Mucosa of descending colon (tissue), 3 donors: ENCODE measurements at regions not wholly inside any gene's neighbourhood (a gene's known extent, or its start where the extent isn't known, plus 50 kb on each side); places are given as distances from the start of the nearest gene placed in this dataset.

Source experiments
- ATAC-seq: fragments of 200-7000 bp; cut with Tn5 transposase; one replicate; pipeline ENCODE4 v1.9.1; 2020; ENCODE audit warnings: mild to moderate bottlenecking, moderate library complexity
- DNase-seq, 3 donors: peaks; one replicate each; pipeline ENCODE4 v3.0.0-alpha.2; 2020
- H3K36me3 ChIP-seq: fragments of 200-600 bp; one replicate; pipeline ENCODE4 v1.8.0; 2021; ENCODE audit warnings: low read depth, mild to moderate bottlenecking
- H3K4me1 ChIP-seq: fragments of 200-600 bp; one replicate; pipeline ENCODE4 v1.8.0; 2021; ENCODE audit warnings: low read depth, mild to moderate bottlenecking
- H3K4me3 ChIP-seq: fragments of 200-600 bp; one replicate; pipeline ENCODE4 v1.8.0; 2021; ENCODE audit warnings: mild to moderate bottlenecking
- H3K9me3 ChIP-seq: fragments of 200-600 bp; one replicate; pipeline ENCODE4 v1.8.0; 2021; ENCODE audit warnings: mild to moderate bottlenecking
- intact Hi-C, 2 donors: fragments of 100-400 bp; cut with DNase I in 1 of 2; cut with micrococcal nuclease in 1 of 2; formaldehyde crosslinking; loops; one replicate each; pipeline versions ENCODE4 v1.11.0 to v1.11.1; 2022; cut with DNase I, micrococcal nuclease
- TF ChIP-seq, protein P1 (sequence below): fragments of 200-600 bp; IDR thresholded peaks from one replicate; pipeline ENCODE4 v1.8.0; 2022; ENCODE audit warnings: antibody characterized with exemption, mild to moderate bottlenecking
- donor health status: DM: no; HTN: no; CAD: no; lungs with moderate emphysema.
- donor health status: DM: no; HTN: no; CAD: no.
- donor health status: DM: no; HTN: yes; CAD: no.

DNA sequence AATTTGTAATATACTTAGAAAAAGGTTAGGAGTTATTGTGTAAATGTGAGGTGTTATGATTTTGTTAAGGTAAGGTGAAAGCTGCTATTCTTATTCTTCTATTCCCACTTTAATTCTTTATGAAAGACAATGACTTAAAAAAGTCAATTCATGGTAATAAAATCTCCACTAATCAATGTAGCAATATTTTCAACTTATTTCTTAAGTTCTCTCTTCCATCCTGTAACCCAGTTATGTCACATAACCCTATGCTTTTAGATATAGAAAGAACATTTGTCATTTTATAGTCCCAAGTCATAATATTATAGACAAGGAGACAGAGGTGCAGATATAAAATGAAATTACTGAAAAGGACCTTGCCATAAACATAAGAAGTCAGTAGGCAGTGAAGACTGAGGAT, 157.9 kb upstream of the SLC7A11 start:
- no peaks in the 10 kb centered on the region for H3K36me3 ChIP-seq
- ATAC-seq (no peak), DNase-seq (no peak)
- no peaks in the 10 kb centered on the region for H3K9me3 ChIP-seq
- intact Hi-C loops: no loop called here
- H3K4me1 ChIP-seq: no peaks in the 10 kb centered on the region
- TF ChIP-seq, protein P1, sequence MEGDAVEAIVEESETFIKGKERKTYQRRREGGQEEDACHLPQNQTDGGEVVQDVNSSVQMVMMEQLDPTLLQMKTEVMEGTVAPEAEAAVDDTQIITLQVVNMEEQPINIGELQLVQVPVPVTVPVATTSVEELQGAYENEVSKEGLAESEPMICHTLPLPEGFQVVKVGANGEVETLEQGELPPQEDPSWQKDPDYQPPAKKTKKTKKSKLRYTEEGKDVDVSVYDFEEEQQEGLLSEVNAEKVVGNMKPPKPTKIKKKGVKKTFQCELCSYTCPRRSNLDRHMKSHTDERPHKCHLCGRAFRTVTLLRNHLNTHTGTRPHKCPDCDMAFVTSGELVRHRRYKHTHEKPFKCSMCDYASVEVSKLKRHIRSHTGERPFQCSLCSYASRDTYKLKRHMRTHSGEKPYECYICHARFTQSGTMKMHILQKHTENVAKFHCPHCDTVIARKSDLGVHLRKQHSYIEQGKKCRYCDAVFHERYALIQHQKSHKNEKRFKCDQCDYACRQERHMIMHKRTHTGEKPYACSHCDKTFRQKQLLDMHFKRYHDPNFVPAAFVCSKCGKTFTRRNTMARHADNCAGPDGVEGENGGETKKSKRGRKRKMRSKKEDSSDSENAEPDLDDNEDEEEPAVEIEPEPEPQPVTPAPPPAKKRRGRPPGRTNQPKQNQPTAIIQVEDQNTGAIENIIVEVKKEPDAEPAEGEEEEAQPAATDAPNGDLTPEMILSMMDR: no peak
- no peak overlapping the region for H3K4me3 ChIP-seq

DNA sequence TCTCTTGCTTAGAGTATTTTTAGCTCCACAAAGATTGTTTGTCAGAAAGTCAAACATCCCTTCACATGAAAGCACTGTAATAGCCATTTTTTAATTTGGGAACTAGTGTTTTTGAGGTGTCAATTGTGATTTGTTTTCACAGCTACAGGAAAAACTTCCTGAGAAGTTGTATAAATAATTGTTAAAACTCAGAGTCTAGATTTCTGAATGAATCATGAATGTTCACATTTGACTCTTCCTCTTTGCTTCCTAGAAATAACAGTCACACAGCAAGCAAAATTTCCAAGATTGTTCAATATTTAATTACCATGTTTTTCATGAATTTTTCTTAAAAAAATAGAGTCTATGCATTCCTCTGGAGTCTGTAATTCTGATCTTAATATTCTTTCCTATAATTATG, 156.9 kb upstream of the SLC7A11 start:
- intact Hi-C loops: no loop called here

DNA sequence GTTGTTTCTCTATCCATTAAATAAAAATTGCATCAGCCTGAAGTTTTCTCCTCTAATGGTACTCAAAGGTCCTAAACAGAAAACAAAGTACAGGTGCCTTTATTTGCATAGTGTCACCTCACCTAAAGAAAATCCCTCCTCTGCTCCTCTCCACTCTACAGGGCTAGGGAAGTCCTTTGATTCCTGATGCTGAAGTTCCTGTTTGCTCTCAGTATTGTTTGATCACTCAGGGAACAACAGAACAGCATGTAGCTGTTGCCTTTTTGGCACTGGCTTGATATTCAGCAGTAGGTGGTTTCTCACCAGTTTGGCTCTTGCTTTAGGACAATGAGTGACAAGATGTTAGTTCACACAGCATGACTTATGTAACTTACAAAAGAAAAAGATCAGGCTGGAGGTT, 156.2 kb upstream of the SLC7A11 start:
- intact Hi-C loops: no loop called here
- no peak for DNase-seq
- H3K9me3 ChIP-seq: no peaks in the 10 kb centered on the region
- H3K36me3 ChIP-seq: no peaks in the 10 kb centered on the region
- TF ChIP-seq, protein P1: no peak
- ATAC-seq: peak; percentile 47
- H3K4me1 ChIP-seq: no peaks in the 10 kb centered on the region
- no peak overlapping the region for H3K4me3 ChIP-seq

More for the DNA sequence above, 156.9 kb upstream of the SLC7A11 start:
- H3K9me3 ChIP-seq: no peaks in the 10 kb centered on the region
- no peak for ATAC-seq
- TF ChIP-seq, protein P1: no peak
- H3K4me3 ChIP-seq: no peak overlapping the region
- no peak for DNase-seq
- H3K4me1 ChIP-seq: no peaks in the 10 kb centered on the region
- no peaks in the 10 kb centered on the region for H3K36me3 ChIP-seq

DNA sequence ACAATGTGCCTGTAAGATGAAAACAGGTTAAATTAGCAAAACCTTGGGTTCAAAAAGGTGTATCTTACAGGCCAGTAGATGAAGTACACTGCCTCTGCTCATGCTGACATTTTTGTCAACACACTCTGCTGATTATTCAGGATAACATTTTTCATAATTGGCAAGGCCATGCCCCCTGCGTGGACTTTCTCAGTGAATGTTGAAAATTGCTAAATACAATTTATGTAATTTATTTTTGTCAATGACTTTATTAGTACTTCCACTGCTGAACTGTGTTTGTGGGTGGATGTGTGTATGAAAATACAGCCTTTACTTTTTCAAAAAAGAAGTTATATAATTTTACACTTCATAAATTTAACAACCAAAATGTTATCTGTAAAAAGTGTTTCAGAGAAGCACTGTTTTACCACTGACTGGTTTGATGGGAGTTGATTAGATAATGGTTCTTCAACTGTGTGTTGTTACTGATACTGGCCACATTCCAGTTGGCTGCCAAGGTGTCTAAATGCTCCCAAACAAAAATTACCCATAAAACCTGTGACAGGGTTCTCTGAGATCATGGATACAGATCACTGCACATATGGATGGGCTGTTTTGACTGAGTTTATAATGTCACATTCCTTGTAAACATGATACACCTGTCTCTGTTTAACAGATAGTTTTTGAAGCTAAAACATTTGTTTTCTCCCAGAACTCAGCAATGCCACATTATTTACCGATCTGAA, 151.9 kb upstream of the SLC7A11 start:
- Histone ChIP-seq H3K36me3 (no peaks in the 10 kb centered on the region), H3K4me3 (no peak overlapping the region), H3K4me1 (no peaks in the 10 kb centered on the region), H3K9me3 (no peaks in the 10 kb centered on the region)
- DNase-seq (no peak), ATAC-seq (no peak)
- TF ChIP-seq, protein P1: no peak
- intact Hi-C loops: no loop called here

DNA sequence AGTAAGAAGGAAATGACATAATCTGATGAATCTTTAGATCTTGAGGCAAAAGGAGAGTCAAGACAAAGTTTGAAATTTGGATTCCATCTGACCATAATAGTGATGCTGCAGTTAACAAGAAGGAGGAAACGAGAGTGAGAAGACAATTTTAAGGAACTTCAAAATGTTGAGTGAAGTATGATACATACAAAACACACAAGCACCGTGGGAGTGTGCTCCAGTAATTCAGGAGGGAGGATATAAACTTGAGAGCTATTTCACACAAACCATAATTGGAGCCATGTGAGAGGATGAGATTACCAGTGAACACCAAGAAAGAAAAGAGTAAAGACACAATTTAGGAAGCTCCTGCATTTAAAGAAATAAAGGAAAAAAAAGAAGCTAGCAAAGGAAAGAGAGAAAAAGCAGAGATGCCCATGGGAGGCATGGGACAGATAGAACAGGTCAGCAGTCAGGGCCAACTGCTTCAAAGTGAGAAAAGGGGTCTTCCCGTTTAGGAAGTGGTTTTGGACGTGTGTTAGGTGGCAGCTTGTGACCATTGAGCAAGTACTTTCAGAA, 150.7 kb upstream of the SLC7A11 start:
- intact Hi-C loops: no loop called here
- DNase-seq: no peak
- ATAC-seq: no peak
- TF ChIP-seq, protein P1: no peak
- Histone ChIP-seq H3K4me1 (no peaks in the 10 kb centered on the region), H3K36me3 (no peaks in the 10 kb centered on the region), H3K9me3 (no peaks in the 10 kb centered on the region), H3K4me3 (no peak overlapping the region)
